GM18909 (cell line): ENCODE measurements at regions not wholly inside any gene's neighbourhood (a gene's known extent, or its start where the extent isn't known, plus 50 kb on each side); places are given as distances from the start of the nearest gene placed in this dataset.

Experiments used
- ATAC-seq: cut with Tn5 transposase; IDR thresholded peaks from one replicate; pipeline ENCODE4 v1.9.1; 2021; ENCODE audit warnings: mild to moderate bottlenecking; ENCODE audit not compliant: unreplicated experiment, poor library complexity

- ATAC-seq: no peak
These were observed 51.0 kb upstream of the DSC1 start for GRCh38 chr18:31213641-31214040.

DNA sequence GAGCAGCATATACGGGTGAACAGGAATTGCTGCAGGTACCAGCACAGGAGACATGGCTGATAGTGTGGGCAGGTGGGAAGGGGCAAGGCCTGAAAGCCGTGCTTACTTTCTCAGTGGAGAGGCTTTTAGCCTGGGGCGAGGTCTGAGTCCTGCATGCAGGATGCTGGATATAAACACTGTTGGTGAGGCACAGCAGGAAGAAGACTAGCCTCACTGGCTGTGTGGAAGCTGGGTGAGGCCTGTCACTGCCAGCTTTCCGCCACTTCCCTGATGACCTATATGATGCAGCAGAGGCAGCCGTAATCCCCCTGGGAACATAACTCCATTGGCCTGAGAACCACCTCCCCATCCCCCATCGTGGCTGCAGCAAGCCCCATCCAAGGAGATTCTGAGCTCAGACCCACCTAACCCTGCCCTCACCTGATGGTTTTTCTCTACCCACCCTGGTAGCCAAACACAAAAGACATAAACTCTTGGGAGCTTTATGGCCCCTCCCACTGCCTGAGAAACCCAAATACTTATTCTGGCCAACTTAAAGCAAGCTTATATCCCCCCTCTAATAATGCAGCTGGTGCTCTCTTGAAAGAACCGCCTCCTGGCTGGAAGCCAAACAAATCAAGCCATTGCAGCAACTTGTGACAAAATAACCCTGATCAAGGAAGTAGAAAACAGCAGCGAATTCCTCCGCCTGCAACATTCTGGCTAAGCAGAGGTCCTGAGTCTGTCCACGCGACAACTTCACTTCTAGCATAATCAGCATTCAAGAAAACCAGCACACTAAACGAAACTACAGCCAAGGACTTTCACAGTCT lies 54.6 kb upstream of the DSC1 start:
- no peak for ATAC-seq

DNA sequence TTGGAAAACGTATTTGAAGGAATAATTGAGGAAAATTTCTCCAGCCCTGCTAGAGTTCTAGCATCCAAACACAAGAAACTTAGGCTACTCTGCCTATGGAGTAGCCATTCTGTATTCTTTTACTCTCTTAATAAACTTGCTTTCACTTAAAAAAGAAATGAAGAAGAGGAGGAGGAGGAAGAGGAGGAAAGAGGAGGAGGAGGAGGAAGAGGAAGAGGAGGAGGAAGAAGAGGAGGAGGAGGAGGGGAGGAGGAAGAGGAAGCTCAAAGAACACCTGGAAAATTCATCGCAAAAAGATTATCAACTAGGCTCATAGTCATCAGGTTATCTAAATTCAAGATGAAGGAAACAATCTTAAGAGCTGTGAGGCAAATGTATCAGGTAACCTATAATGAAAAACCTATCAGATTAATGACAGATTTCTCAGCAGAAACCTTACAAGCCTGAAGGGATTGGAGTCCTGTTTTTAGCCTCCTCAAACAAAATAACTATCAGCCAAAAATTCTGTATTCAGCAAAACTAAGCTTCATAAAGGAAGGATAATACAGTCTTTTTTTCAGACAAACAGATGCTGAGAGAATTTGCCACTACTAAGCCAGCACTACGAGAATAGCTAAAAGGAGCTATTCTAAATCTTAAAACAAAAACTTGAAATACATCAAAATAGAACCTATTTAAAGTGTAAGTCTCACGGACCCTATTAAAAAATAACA lies 56.2 kb upstream of the DSC1 start:
- ATAC-seq: no peak

- ATAC-seq: no peak
These were observed 56.7 kb upstream of the DSC1 start for GRCh38 chr18:31219395-31219794.

- ATAC-seq: no peak
These were observed 60.7 kb upstream of the DSC1 start for GRCh38 chr18:31223371-31223770.

DNA sequence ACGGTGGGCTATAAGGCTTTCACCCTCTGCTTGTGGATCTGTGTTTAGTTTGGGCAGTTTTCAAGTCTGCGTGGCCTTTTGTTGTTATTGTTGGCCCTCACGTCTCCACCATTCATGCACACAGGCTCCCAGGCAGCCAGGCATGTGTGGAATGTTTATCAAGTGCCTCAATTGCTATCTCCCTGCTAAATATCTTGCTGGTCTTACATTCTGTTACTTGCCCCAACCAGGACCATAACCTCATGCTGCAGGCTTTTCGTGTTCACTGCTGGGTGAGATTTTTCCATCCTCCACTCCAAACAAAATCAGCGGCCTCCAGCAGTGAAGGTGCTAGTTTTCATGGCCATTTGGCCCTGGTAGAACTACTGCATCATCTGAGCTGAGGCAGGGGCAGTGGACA lies 63.0 kb upstream of the DSC1 start:
- no peak for ATAC-seq

DNA sequence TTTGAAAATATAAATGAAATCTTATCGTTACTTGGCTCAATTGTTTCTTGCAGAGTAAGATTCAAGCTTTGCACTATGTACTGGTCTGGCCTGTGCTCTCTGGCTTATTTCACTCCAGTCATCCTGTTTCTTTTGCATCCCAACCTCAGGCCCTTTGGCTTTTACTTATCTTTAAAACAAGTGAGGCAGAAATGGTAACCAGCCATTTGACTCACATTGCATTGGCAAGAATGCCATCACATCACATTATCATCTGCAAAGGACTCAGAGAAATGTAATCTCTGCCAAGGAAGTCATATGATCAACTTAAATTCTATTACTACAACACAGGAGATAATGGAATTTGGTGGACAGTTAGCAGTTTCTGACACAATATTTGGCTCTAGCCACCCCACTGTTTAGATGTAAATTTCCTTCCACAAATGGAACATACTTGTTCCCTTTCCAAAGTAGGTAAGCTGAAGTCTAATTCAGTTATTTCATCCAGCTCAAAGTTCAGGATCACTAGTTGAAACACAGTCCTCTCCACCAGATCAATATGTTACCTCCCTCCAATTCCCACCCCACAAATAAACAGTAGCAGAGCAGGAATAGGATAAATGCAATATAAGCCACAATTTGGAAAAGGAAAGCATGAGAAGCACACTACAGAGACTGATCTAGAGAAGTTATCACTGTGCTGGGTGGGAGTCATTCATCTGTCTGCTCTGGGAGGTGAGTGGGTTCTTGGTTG lies 65.0 kb upstream of the DSC1 start:
- ATAC-seq: no peak

DNA sequence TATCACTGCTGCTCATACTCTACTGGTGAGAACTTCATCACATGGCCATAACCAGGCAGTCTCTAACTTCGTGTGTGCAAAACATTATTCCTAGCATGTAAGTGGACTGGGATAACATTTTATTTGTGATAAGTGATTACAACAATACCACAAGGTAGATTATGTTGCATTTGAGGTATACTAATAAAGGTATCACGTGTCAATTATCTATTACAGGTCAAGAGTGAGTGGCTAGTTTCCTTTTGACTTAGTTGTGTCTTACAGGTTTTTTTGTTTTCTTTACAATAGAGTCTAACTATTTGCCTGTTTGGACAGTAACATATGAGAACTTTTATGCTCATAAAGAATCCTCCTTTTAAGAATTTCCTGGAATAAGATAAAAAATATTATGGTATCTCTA lies 67.2 kb upstream of the DSC1 start:
- ATAC-seq: no peak

DNA sequence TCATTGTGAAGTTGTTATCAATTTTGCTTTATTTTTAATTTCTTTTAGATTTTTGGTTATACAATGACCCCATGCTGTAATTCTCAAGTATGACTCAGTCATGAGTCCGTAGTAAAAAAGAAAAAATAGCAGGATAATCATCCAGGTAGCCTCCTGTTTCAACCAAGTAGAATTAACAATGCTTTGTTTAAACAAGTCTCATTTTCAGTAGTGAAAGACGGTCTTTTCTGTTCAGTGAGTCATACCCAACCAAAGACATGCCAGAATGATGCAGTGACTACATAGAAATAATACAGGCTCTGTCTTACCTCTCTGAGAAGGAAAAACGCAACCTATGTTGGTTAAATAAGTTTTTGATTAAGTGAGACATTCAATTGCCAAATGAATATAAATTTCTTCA lies 67.8 kb upstream of the DSC1 start:
- ATAC-seq: peak; percentile 80

DNA sequence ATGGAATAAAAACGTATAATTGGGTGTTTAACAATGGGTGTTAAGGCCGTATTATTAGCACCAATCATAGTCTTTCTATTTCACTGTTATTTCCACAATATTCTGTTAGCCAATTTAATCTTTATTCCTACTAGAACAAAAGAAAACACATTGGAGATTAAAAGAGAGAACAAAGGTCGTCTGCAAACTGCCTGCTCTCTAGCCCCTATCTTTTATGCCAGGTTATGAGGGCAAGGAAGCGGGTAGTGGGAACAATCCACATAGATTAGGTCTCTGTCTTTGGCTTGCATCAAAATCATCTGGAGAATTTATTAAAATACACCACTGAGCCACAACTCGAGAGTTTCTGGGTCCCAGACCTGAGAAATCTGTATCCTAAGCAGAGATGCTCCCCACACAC lies 69.4 kb upstream of the DSC1 start:
- no peak for ATAC-seq

DNA sequence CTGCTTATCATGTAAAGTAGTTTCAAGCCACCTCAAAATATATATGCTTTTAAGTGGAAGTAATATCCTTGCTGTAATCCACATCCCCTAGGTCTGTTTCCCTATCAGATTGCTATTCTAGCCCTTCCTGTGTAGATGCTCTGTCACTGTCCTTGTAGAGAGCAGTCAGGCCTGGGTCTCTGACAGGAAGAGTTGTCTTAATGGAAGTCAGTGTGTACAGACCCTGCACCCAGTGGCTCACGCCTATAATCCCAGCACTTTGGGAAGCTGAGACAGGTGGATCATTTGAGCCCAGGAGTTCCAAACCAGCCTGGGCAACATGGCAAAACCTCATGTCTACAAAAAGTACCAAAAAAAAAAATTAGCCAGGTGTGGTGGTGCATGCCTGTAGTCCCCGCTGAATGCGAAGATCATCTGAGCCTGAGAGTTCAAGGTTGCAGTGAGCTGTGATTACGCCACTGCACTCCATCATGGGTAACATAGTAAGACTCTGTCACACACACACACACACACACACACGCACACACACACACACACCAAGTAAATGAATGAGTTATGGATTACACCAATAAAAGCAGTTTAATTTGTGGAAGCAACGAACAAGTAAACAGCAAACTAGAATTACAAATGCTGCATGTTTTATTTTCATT lies 70.2 kb upstream of the DSC1 start:
- ATAC-seq: no peak

- ATAC-seq: no peak
These were observed 71.1 kb upstream of the DSC1 start for GRCh38 chr18:31233621-31234275.

- no peak for ATAC-seq
These were observed 73.2 kb upstream of the DSC1 start for GRCh38 chr18:31235856-31236255.

DNA sequence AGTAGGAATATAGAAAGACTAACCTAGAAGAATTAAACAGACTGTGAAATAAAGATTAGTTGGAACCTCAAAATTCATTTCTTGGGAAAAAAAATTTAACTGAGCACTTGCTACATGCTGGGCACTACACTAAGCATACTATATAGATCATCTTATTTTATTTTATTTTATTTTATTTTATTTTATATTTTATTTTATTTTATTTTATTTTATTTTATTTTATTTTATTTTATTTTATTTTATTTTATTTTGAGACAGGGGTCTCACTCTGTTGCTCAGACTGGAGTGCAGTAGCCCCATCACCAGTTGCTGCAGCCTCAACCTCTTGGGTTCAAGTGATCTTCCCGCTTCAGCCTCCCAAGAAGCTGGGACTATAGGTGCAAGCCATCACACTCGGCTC lies 74.5 kb upstream of the DSC1 start:
- ATAC-seq: no peak

- ATAC-seq: no peak
These were observed 76.5 kb upstream of the DSG1 start for GRCh38 chr18:31241425-31241824.

GRCh38 chr18:31241900-31242409 lies 76.0 kb upstream of the DSG1 start:
- ATAC-seq: peak; percentile 67

- ATAC-seq: no peak
These were observed 74.0 kb upstream of the DSG1 start for GRCh38 chr18:31243740-31244512.

GRCh38 chr18:31244771-31245394 lies 73.1 kb upstream of the DSG1 start:
- no peak for ATAC-seq

- no peak for ATAC-seq
These were observed 72.1 kb upstream of the DSG1 start for GRCh38 chr18:31245820-31246219.
